CD4-positive, alpha-beta memory T cell (primary cell): ENCODE measurements at regions not wholly inside any gene's neighbourhood (a gene's known extent, or its start where the extent isn't known, plus 50 kb on each side); places are given as distances from the start of the nearest gene placed in this dataset.

ENCODE experiments used
- CTCF ChIA-PET: fragments of 350-600 bp; sonication (Branson Sonifier 250); formaldehyde crosslinking; loops from one replicate; lab custom pipeline; 2021; ENCODE audit warnings: inconsistent platforms; ENCODE audit not compliant: partially characterized antibody; lab: Charles Lee
- POLR2A ChIA-PET: fragments of 350-600 bp; sonication (Branson Sonifier 250); formaldehyde crosslinking; loops from one replicate; lab custom pipeline; 2021; ENCODE audit not compliant: partially characterized antibody; lab: Charles Lee
- DNase-seq, 5 donors: peaks; one replicate each; pipeline versions ENCODE4 v3.0.0 to v3.0.0-alpha.2; 2020 to 2022; ENCODE audit warnings: mixed read lengths in 1 of 5
- H3K27ac ChIP-seq: one replicate; pipeline ENCODE4 v1.7.0; 2013; ENCODE audit warnings: low read depth, low read length
- H3K27me3 ChIP-seq: 2 replicates; pipeline ENCODE4 v1.7.0; 2013; ENCODE audit warnings: mild to moderate bottlenecking, low read length, moderate library complexity; ENCODE audit not compliant: insufficient read depth
- H3K36me3 ChIP-seq: 2 replicates; pipeline ENCODE4 v1.7.0; 2013; ENCODE audit warnings: mild to moderate bottlenecking, low read length, moderate library complexity; ENCODE audit not compliant: insufficient read depth
- H3K4me1 ChIP-seq: 2 replicates; pipeline ENCODE4 v1.7.0; 2013; ENCODE audit warnings: mild to moderate bottlenecking, low read length, moderate library complexity; ENCODE audit not compliant: insufficient read depth
- H3K4me3 ChIP-seq, 2 donors: one replicate each; pipeline ENCODE4 v1.7.0; 2013; ENCODE audit warnings: low read length in 2 of 2, mild to moderate bottlenecking in 1 of 2
- H3K9me3 ChIP-seq, 2 donors: one replicate each; pipeline ENCODE4 v1.7.0; 2013; ENCODE audit warnings: low read length in 2 of 2, control low read depth in 1 of 2; ENCODE audit not compliant: control insufficient read depth in 1 of 2
- H3K27ac Mint-ChIP-seq, 7 donors: one replicate each; pipeline ENCODE4 v1.8.0; 2020 to 2021; ENCODE audit warnings: mixed read lengths in 7 of 7, mild to moderate bottlenecking in 6 of 7, inconsistent platforms in 3 of 7, moderate library complexity in 3 of 7
- H3K27me3 Mint-ChIP-seq, 2 donors: one replicate each; pipeline ENCODE4 v1.8.0; 2020 to 2021; ENCODE audit warnings: mixed read lengths in 2 of 2
- H3K36me3 Mint-ChIP-seq, 2 donors: one replicate each; pipeline ENCODE4 v1.8.0; 2020 to 2021; ENCODE audit warnings: mixed read lengths in 2 of 2, inconsistent platforms in 1 of 2, mild to moderate bottlenecking in 1 of 2
- H3K4me1 Mint-ChIP-seq, 4 donors: one replicate each; pipeline ENCODE4 v1.8.0; 2020 to 2021; ENCODE audit warnings: mixed read lengths in 4 of 4, mild to moderate bottlenecking in 1 of 4
- H3K4me3 Mint-ChIP-seq, 8 donors: one replicate each; pipeline ENCODE4 v1.8.0; 2020 to 2021; ENCODE audit warnings: mixed read lengths in 8 of 8, mild to moderate bottlenecking in 7 of 8, moderate library complexity in 6 of 8, inconsistent platforms in 3 of 8
- H3K9me3 Mint-ChIP-seq, 8 donors: one replicate each; pipeline ENCODE4 v1.8.0; 2020 to 2021; ENCODE audit warnings: mixed read lengths in 8 of 8, mild to moderate bottlenecking in 5 of 8, inconsistent platforms in 3 of 8, moderate library complexity in 1 of 8
- intact Hi-C: fragments of 100-400 bp; cut with micrococcal nuclease; formaldehyde crosslinking; loops from one replicate; pipeline ENCODE4 v1.15.1; 2023

DNA sequence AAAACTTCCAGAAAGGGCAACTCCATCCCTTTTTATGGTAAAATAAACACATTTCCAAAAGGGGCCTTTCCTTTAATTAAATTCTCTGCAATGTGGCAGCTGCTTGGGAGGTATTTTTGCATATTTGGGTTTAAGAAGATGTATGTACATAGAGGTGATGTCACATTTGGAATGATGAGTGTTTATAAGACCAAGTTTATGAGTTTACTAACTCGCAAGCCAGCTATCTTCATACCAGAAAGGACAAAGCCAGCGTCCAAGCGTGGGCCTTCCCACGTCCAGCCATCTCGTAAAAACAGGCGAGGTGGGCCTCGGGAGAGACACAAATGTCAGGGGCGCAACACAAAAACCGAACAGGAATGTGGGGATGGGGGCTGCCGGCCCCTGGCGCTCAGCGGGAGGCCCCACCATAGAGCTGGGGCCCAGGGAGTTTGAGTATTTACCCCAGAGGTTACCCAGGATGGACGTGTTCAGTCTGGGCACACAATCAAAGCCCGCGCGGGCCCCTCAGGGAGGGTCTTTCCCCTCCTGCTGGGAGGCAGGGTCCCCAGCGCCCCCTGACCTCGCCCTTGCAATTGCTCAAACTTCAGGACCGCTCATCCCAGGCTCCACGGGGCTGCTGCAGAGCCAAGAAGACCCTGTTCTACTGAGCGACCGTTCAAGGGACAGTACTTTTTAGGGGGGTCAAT is 137.3 kb downstream of the TWIST2 start:
- intact Hi-C loops, result no loop called here
- Histone ChIP-seq H3K27ac (no peak overlapping the region), H3K9me3 (no peaks in the 10 kb centered on the region), H3K36me3 (no peaks in the 10 kb centered on the region), H3K27me3 (no peaks in the 10 kb centered on the region), H3K4me1 (no peaks in the 10 kb centered on the region), H3K4me3 (no peak overlapping the region)
- POLR2A ChIA-PET, result no interaction called here
- Mint-ChIP-seq H3K36me3 (no peaks in the 10 kb centered on the region), H3K4me3 (no peak overlapping the region), H3K27ac (no peak overlapping the region), H3K4me1 (no peaks in the 10 kb centered on the region), H3K9me3 (peaks cover 0 to 3% (median 0%) of the 10 kb centered on the region in 8 donors), H3K27me3 (peaks cover 10 to 12% of the 10 kb centered on the region in 2 donors)
- CTCF ChIA-PET, result interaction anchor here (1.5 kb wide), 1 partner anchor 10 kb away, joined by 3 read pairs; no protein-coding TSS in a partner anchor
- no peak for DNase-seq

- Mint-ChIP-seq H3K27ac (no peak overlapping the region), H3K36me3 (no peaks in the 10 kb centered on the region), H3K27me3 (peaks cover 9 to 10% of the 10 kb centered on the region in 2 donors), H3K9me3 (peaks cover 0 to 3% (median 0%) of the 10 kb centered on the region in 8 donors), H3K4me1 (no peaks in the 10 kb centered on the region), H3K4me3 (no peak overlapping the region)
- POLR2A ChIA-PET, result no interaction called here
- Histone ChIP-seq H3K4me3 (no peak overlapping the region), H3K27ac (no peak overlapping the region), H3K4me1 (no peaks in the 10 kb centered on the region), H3K9me3 (no peaks in the 10 kb centered on the region), H3K36me3 (no peaks in the 10 kb centered on the region), H3K27me3 (no peaks in the 10 kb centered on the region)
- DNase-seq, result no peak
- intact Hi-C loops, result no loop called here
- CTCF ChIA-PET, result no interaction called here
Observed at GRCh38 chr2:238985931-238986446, 138.1 kb downstream of the TWIST2 start.

- H3K4me1 Mint-ChIP-seq, result no peaks in the 10 kb centered on the region
- DNase-seq, result no peak
- H3K27ac Mint-ChIP-seq, result no peak overlapping the region
- Histone ChIP-seq H3K4me1 (no peaks in the 10 kb centered on the region), H3K27ac (no peak overlapping the region), H3K9me3 (no peaks in the 10 kb centered on the region), H3K4me3 (no peak overlapping the region), H3K27me3 (no peaks in the 10 kb centered on the region), H3K36me3 (no peaks in the 10 kb centered on the region)
- ChIA-PET CTCF (no interaction called here), POLR2A (no interaction called here)
- intact Hi-C loops, result no loop called here
- no peaks in the 10 kb centered on the region for H3K36me3 Mint-ChIP-seq
- peaks cover 0 to under 1% (median 0%) of the 10 kb centered on the region in 8 donors for H3K9me3 Mint-ChIP-seq
- peaks cover 13 to 17% of the 10 kb centered on the region in 2 donors for H3K27me3 Mint-ChIP-seq
- no peak overlapping the region for H3K4me3 Mint-ChIP-seq
Observed at GRCh38 chr2:238986491-238987351, 138.8 kb downstream of the TWIST2 start.

- no peaks in the 10 kb centered on the region for H3K9me3 ChIP-seq
- Mint-ChIP-seq H3K27ac (no peak overlapping the region), H3K4me3 (no peak overlapping the region), H3K27me3 (peaks cover 14 to 17% of the 10 kb centered on the region in 2 donors), H3K36me3 (no peaks in the 10 kb centered on the region), H3K9me3 (no peaks in the 10 kb centered on the region), H3K4me1 (no peaks in the 10 kb centered on the region)
- ChIA-PET CTCF (no interaction called here), POLR2A (no interaction called here)
- no peaks in the 10 kb centered on the region for H3K36me3 ChIP-seq
- no peak for DNase-seq
- H3K27ac ChIP-seq, result no peak overlapping the region
- intact Hi-C loops, result no loop called here
- no peaks in the 10 kb centered on the region for H3K27me3 ChIP-seq
- no peak overlapping the region for H3K4me3 ChIP-seq
- no peaks in the 10 kb centered on the region for H3K4me1 ChIP-seq
Observed at GRCh38 chr2:238987352-238987981, 139.6 kb downstream of the TWIST2 start.

DNA sequence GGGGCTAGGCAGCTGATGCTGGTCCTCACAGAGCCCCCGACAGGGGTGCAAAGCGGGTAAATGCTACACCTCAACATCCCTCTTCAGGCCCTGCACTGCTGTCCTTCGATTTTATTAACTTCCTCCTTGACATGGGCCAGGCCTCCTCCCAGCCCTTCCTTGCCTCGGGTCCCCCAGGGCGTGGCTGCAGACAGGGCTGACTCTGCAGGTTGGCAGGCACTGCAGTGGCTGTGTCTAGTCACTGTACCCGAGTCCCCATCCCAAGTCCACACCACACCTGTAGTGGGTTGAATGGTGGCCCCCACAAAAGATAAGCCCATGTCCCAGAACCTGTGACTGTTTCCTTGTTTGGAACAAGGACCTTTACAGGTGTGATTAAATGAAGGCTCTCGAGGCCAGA is 140.2 kb downstream of the TWIST2 start:
- Histone ChIP-seq H3K4me3 (no peak overlapping the region), H3K27me3 (no peaks in the 10 kb centered on the region), H3K9me3 (no peaks in the 10 kb centered on the region), H3K4me1 (no peaks in the 10 kb centered on the region), H3K36me3 (no peaks in the 10 kb centered on the region), H3K27ac (no peak overlapping the region)
- no peaks in the 10 kb centered on the region for H3K4me1 Mint-ChIP-seq
- peak overlapping the region in 1 of 7 donors; percentile 57 for H3K27ac Mint-ChIP-seq
- H3K27me3 Mint-ChIP-seq, result peaks cover 14 to 17% of the 10 kb centered on the region in 2 donors
- CTCF ChIA-PET, result no interaction called here
- no peak overlapping the region for H3K4me3 Mint-ChIP-seq
- no peaks in the 10 kb centered on the region for H3K9me3 Mint-ChIP-seq
- no peaks in the 10 kb centered on the region for H3K36me3 Mint-ChIP-seq
- intact Hi-C loops, result no loop called here
- POLR2A ChIA-PET, result no interaction called here
- no peak for DNase-seq

DNA sequence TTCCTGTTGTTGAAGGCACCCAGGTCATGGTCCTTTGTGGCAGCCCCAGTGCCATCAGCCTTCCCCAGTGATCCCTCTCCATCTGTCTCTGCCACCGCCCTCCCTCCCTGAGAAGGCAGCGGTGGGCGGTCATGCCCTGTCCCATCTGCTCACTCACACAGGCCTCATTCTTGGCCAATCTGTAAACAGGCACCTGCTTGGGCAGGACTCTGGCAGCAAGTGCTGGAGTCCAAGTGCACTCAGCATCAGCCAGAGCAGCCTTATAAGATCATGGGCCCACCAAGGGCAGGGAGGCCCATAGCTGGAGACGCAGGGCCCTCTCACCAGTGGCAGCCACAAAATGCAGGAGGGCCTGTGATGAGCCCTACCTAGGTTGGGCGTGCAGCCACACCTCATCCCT is 140.9 kb downstream of the TWIST2 start:
- ChIA-PET CTCF (no interaction called here), POLR2A (no interaction called here)
- Histone ChIP-seq H3K9me3 (no peaks in the 10 kb centered on the region), H3K4me3 (no peak overlapping the region), H3K27ac (no peak overlapping the region), H3K4me1 (no peaks in the 10 kb centered on the region), H3K36me3 (no peaks in the 10 kb centered on the region), H3K27me3 (no peaks in the 10 kb centered on the region)
- Mint-ChIP-seq H3K9me3 (peaks cover 0 to 4% (median under 1%) of the 10 kb centered on the region in 8 donors), H3K4me1 (no peaks in the 10 kb centered on the region), H3K4me3 (no peak overlapping the region), H3K27me3 (peaks cover 13 to 17% of the 10 kb centered on the region in 2 donors), H3K27ac (no peak overlapping the region), H3K36me3 (no peaks in the 10 kb centered on the region)
- DNase-seq, result no peak
- intact Hi-C loops, result no loop called here

GRCh38 chr2:238989484-238989883 is 141.6 kb downstream of the TWIST2 start:
- peaks cover 0 to 11% (median 6%) of the 10 kb centered on the region in 8 donors for H3K9me3 Mint-ChIP-seq
- Histone ChIP-seq H3K27me3 (no peaks in the 10 kb centered on the region), H3K4me3 (no peak overlapping the region), H3K27ac (no peak overlapping the region), H3K4me1 (no peaks in the 10 kb centered on the region), H3K9me3 (no peaks in the 10 kb centered on the region), H3K36me3 (no peaks in the 10 kb centered on the region)
- H3K27ac Mint-ChIP-seq, result no peak overlapping the region
- H3K36me3 Mint-ChIP-seq, result no peaks in the 10 kb centered on the region
- H3K27me3 Mint-ChIP-seq, result peaks cover 14 to 15% of the 10 kb centered on the region in 2 donors
- intact Hi-C loops, result no loop called here
- H3K4me1 Mint-ChIP-seq, result no peaks in the 10 kb centered on the region
- peak overlapping the region in 1 of 8 donors; percentile 12 for H3K4me3 Mint-ChIP-seq
- ChIA-PET CTCF (no interaction called here), POLR2A (no interaction called here)
- no peak for DNase-seq
